Hepatocyte (in vitro differentiated cells): ENCODE measurements at regions not wholly inside any gene's neighbourhood (a gene's known extent, or its start where the extent isn't known, plus 50 kb on each side); places are given as distances from the start of the nearest gene placed in this dataset.

Experiments used
- DNase-seq: peaks from one replicate; pipeline ENCODE4 v3.0.0-alpha.2; 2016; ENCODE audit warnings: low spot score
- H2AFZ ChIP-seq: fragments of 200-600 bp; sonication (generic); 2 replicates; pipeline ENCODE4 v1.6.0; 2016; ENCODE audit warnings: antibody characterized with exemption, mild to moderate bottlenecking
- H3K27ac ChIP-seq: fragments of 200-600 bp; sonication (generic); 2 replicates; pipeline ENCODE4 v1.5.1; 2016; ENCODE audit warnings: mild to moderate bottlenecking
- H3K27me3 ChIP-seq: fragments of 200-600 bp; sonication (generic); 2 replicates; pipeline ENCODE4 v1.6.1; 2016
- H3K36me3 ChIP-seq: fragments of 200-600 bp; sonication (generic); replicated peaks from 2 replicates; pipeline ENCODE4 v1.5.1; 2016; ENCODE audit warnings: low read depth; ENCODE audit not compliant: insufficient read depth
- H3K4me1 ChIP-seq: fragments of 200-600 bp; sonication (generic); 2 replicates; pipeline ENCODE4 v1.5.1; 2016; ENCODE audit warnings: mild to moderate bottlenecking, moderate library complexity; ENCODE audit not compliant: insufficient read depth
- H3K4me2 ChIP-seq: fragments of 200-600 bp; sonication (generic); 2 replicates; pipeline ENCODE4 v1.6.0; 2016
- H3K4me3 ChIP-seq: fragments of 200-600 bp; sonication (generic); 2 replicates; pipeline ENCODE4 v1.5.1; 2016; ENCODE audit warnings: mild to moderate bottlenecking
- H3K79me2 ChIP-seq: fragments of 200-600 bp; sonication (generic); 2 replicates; pipeline ENCODE4 v1.6.0; 2017; ENCODE audit warnings: mild to moderate bottlenecking
- H3K9me2 ChIP-seq: fragments of 200-600 bp; sonication (generic); replicated peaks from 2 replicates; pipeline ENCODE4 v1.6.0; 2017; ENCODE audit warnings: mild to moderate bottlenecking; ENCODE audit not compliant: insufficient read depth
- H3K9me3 ChIP-seq: fragments of 200-600 bp; sonication (generic); 2 replicates; pipeline ENCODE4 v1.5.1; 2016; ENCODE audit warnings: low read depth, mild to moderate bottlenecking
- H4K20me1 ChIP-seq: fragments of 200-600 bp; sonication (generic); 2 replicates; pipeline ENCODE4 v1.6.0; 2016; ENCODE audit warnings: mild to moderate bottlenecking; ENCODE audit not compliant: insufficient read depth, poor library complexity, severe bottlenecking
- EZH2 ChIP-seq: fragments of 200-600 bp; sonication (generic); IDR thresholded peaks from 2 replicates; pipeline ENCODE4 v1.6.1; 2016; ENCODE audit warnings: antibody characterized with exemption, mild to moderate bottlenecking, borderline replicate concordance
- EZH2phosphoT487 ChIP-seq: fragments of 200-600 bp; sonication (generic); IDR thresholded peaks from one replicate; pipeline ENCODE4 v1.6.1; 2018; ENCODE audit warnings: antibody characterized with exemption, mild to moderate bottlenecking, low read depth, moderate library complexity; ENCODE audit not compliant: unreplicated experiment, severe bottlenecking
- WGBS: methylation state at CpG from one replicate; pipeline ENCODE4 v1.1.6; 2016; ENCODE audit warnings: low lambda C conversion rate; ENCODE audit errors: missing lambda C conversion rate; 5-methylcytosine and 5-hydroxymethylcytosine counted together
- TF ChIP-seq, protein P1 (sequence below): fragments of 200-600 bp; sonication (generic); IDR thresholded peaks from 2 replicates; pipeline ENCODE4 v1.5.1; 2016; ENCODE audit warnings: antibody characterized with exemption, mild to moderate bottlenecking; ENCODE audit not compliant: poor library complexity

DNA sequence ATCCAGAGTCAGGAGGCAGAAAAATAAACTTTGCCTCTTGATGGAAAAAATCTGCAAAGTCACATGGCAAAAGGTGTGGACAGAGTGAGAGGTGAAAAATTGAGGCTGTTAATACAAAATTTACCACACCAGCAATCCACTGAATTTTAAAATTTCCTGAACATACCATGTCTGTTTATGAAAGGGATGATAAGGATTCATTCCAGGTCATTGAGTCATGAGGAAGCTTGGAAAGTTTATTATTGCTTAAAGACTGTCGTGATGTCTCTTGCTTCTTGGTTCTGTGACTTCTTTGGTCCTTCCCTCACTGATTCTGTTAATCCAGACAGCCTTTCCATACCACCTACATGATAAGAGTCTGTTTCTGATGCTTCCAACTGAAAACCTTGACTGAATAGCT is 73.2 kb downstream of the TTC6 start:
- H3K4me3 ChIP-seq = no peak overlapping the region
- H3K27me3 ChIP-seq = no peaks in the 10 kb centered on the region
- H4K20me1 ChIP-seq = no peaks in the 10 kb centered on the region
- DNase-seq = peak; percentile 6
- TF ChIP-seq, protein P1, sequence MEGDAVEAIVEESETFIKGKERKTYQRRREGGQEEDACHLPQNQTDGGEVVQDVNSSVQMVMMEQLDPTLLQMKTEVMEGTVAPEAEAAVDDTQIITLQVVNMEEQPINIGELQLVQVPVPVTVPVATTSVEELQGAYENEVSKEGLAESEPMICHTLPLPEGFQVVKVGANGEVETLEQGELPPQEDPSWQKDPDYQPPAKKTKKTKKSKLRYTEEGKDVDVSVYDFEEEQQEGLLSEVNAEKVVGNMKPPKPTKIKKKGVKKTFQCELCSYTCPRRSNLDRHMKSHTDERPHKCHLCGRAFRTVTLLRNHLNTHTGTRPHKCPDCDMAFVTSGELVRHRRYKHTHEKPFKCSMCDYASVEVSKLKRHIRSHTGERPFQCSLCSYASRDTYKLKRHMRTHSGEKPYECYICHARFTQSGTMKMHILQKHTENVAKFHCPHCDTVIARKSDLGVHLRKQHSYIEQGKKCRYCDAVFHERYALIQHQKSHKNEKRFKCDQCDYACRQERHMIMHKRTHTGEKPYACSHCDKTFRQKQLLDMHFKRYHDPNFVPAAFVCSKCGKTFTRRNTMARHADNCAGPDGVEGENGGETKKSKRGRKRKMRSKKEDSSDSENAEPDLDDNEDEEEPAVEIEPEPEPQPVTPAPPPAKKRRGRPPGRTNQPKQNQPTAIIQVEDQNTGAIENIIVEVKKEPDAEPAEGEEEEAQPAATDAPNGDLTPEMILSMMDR = no peak
- TF ChIP-seq EZH2phosphoT487 (no peak), EZH2 (no peak)
- H3K79me2 ChIP-seq = no peaks in the 10 kb centered on the region
- no peak overlapping the region for H3K27ac ChIP-seq
- 41% methylated on average over 1 of the region's 1 CpG for WGBS
- H3K9me2 ChIP-seq = no peaks in the 10 kb centered on the region
- H3K4me1 ChIP-seq = no peaks in the 10 kb centered on the region
- no peaks in the 10 kb centered on the region for H3K36me3 ChIP-seq
- no peaks in the 10 kb centered on the region for H3K9me3 ChIP-seq
- no peak overlapping the region for H2AFZ ChIP-seq
- no peak overlapping the region for H3K4me2 ChIP-seq

DNA sequence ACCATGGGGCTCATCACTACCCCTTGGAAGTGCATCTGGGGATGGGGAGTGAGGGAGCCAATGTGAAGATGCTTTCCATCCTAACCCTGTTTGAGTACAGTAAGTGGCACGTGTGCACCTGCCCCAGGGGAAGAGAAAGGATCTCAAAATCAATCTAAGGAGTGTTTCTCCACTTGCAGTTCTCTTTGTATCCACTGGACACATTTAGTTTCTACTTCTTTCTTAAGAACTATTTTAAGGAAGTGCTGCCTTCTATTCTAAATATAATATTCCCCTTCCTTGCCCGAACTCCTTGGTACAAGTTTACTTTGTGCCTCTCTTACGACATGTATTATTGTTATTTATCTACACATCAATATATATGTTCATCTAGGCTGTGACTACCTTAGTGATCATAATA is 73.8 kb downstream of the TTC6 start:
- Histone ChIP-seq H3K4me2 (no peak overlapping the region), H3K9me3 (no peaks in the 10 kb centered on the region), H3K4me1 (no peaks in the 10 kb centered on the region), H2AFZ (no peak overlapping the region), H3K4me3 (no peak overlapping the region), H3K36me3 (no peaks in the 10 kb centered on the region), H4K20me1 (no peaks in the 10 kb centered on the region), H3K9me2 (no peaks in the 10 kb centered on the region), H3K27ac (no peak overlapping the region), H3K27me3 (no peaks in the 10 kb centered on the region), H3K79me2 (no peaks in the 10 kb centered on the region)
- no peak for DNase-seq
- 79% methylated on average over 3 of the region's 3 CpGs for WGBS
- no peak for TF ChIP-seq EZH2
- TF ChIP-seq, protein P1 = no peak

DNA sequence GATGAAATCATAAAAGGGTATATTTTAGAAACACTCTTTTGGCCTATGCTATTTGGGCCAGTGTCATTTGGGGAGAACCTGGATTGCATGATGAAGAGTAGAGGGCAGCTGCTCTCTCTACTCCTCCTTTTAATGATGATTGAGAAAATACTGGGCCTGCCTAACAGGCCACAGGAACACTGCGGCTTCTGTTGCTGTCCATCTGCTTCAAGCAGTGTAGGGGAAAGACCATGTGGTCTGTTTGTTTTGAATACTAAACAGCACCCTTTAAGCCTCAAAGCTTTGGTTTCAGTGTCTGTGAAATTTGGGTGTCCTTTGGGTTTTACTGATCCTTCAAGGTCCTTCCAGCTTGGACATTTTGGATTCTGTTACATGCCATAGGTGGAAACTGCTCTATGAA is 78.0 kb downstream of the TTC6 start:
- WGBS = 90% methylated on average over 1 of the region's 1 CpG
- no peak overlapping the region for H3K4me3 ChIP-seq
- H4K20me1 ChIP-seq = no peaks in the 10 kb centered on the region
- no peaks in the 10 kb centered on the region for H3K27me3 ChIP-seq
- H3K4me2 ChIP-seq = no peak overlapping the region
- no peaks in the 10 kb centered on the region for H3K9me3 ChIP-seq
- H3K36me3 ChIP-seq = no peaks in the 10 kb centered on the region
- H3K9me2 ChIP-seq = no peaks in the 10 kb centered on the region
- H2AFZ ChIP-seq = no peak overlapping the region
- no peak for TF ChIP-seq EZH2
- no peak for TF ChIP-seq EZH2phosphoT487
- TF ChIP-seq, protein P1 = no peak
- no peak overlapping the region for H3K27ac ChIP-seq
- H3K79me2 ChIP-seq = peaks cover 7% of the 10 kb centered on the region
- H3K4me1 ChIP-seq = no peaks in the 10 kb centered on the region
- no peak for DNase-seq

DNA sequence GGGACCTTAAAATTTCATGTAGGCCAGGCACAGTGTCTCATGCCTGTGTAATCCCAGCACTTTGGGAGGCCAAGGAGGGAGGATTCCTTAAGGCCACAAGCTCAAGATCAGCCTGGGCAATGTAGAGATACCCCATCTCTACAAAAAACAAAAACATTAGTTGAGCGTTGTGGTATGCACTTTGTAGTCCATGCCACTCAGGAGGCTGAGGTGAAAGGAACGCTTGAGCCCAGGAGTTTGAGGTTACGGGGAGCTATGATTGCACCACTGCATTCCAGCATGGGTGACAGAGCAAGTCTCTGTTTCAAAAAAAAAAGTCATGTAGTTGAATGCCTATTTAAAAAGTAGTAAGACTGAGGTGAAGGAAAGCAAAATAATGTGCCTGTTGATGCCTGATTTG is 83.5 kb downstream of the TTC6 start:
- H3K9me3 ChIP-seq = no peaks in the 10 kb centered on the region
- no peaks in the 10 kb centered on the region for H3K36me3 ChIP-seq
- H4K20me1 ChIP-seq = no peaks in the 10 kb centered on the region
- no peaks in the 10 kb centered on the region for H3K27me3 ChIP-seq
- no peak overlapping the region for H2AFZ ChIP-seq
- no peak for DNase-seq
- 86% methylated on average over 3 of the region's 3 CpGs for WGBS
- no peaks in the 10 kb centered on the region for H3K4me1 ChIP-seq
- TF ChIP-seq EZH2phosphoT487 (no peak), EZH2 (no peak)
- TF ChIP-seq, protein P1 = no peak
- H3K9me2 ChIP-seq = no peaks in the 10 kb centered on the region
- no peak overlapping the region for H3K4me2 ChIP-seq
- no peak overlapping the region for H3K4me3 ChIP-seq
- no peak overlapping the region for H3K27ac ChIP-seq
- peaks cover 7% of the 10 kb centered on the region for H3K79me2 ChIP-seq
